Epidermal melanocyte (primary cell): ENCODE measurements at regions not wholly inside any gene's neighbourhood (a gene's known extent, or its start where the extent isn't known, plus 50 kb on each side); places are given as distances from the start of the nearest gene placed in this dataset.
"Not testable (repeated sequence)": the region's sequence is repeated elsewhere in the genome, so short reads cannot be mapped to it uniquely, and the experiment has no call there.

ENCODE experiments used
- DNase-seq: peaks from one replicate; pipeline ENCODE4 v3.0.0; 2011; ENCODE audit warnings: low spot score; ENCODE audit not compliant: insufficient read length

DNA sequence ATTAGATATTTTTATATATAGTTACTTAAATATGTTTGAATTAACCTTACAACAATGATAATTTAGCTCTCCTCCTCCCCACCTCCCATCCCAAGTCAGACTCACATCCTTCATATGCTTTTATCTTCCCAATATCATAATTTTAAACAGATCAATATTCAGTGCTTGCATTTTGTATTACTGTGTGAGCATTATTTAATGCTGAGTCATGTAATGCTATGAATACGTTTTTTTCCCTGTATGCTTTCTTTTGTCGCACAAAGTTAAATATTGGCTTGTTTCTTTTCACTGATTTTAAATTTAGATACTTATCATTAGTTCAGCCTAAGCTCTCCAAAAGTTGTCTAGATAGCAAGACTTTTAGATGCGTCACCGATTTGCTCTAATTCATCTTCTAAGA lies 471.6 kb upstream of the SGO1 start:
- no peak for DNase-seq

DNA sequence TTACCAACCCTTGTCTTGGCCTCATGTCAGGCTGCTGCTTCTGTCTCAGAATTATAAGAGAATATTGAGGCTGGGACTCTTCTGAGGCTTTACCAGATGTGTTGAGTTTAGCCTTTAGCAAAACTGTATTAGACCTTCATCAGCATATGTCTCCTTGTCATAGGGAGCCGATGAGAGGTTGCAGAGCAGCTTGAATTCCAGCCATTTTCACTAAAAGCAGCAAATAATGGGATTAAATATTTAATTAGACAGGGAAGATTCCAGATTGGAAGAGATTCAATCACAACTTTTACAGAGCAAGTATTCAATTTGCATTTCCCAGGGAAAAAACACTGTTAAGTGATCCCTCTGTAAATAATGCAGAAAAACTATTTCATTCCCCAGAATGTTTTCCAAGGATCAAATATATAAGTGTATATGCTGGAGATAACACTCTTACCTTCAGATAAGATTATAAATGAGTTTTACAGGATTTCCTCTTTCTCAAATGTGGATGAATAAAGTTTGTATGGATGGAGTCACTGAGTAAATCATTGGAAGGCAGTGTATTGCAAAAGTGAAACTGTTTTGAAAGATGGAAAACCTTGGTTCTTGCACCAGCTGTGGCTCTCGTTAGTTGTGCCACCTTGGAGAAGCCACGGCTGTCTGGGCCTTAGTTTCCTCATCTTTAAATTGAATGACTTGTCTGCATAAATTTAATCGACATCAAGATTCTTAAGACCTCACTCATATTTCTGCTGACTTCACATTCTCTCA lies 466.4 kb upstream of the SGO1 start:
- DNase-seq = no peak

DNA sequence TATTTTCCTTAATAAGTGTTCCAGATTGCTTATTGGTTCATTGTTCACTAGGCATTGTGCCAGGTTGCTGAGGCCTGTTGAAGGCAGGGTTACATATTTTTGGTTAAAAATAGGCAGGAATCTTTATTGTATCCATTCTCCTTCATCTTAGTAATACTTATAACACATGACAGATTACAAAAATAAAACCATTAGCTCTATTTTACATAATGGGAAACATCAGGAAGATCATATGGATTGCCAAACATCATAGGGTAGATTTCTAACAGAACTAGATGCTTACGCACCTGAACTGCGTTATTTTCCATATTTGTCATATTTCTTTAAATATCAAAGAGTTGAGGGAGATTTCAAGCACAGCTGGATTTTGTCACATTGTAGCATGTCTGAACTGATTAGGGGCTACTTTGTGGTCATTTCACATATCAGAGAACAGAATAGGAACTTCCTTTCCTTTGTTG lies 462.9 kb upstream of the SGO1 start:
- no peak for DNase-seq

DNA sequence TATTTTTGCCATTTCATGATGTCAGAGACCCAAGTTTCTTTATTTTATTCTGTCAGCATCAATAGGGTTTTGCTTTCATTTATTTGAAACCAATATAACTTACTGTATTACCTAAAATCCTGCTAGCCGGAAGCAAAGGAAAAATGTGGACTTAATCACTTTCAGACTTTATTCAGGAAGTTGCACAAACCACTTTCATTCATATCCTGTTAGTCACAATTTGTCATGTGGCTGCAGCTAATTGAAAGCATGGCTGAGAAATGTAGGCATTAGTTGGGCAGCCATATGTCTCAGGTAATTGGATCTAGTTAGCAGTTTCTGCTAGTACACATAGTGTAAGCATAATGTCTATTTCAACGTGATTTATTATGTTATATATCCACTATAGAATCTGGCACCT lies 462.3 kb upstream of the SGO1 start:
- peak; percentile 26 for DNase-seq

DNA sequence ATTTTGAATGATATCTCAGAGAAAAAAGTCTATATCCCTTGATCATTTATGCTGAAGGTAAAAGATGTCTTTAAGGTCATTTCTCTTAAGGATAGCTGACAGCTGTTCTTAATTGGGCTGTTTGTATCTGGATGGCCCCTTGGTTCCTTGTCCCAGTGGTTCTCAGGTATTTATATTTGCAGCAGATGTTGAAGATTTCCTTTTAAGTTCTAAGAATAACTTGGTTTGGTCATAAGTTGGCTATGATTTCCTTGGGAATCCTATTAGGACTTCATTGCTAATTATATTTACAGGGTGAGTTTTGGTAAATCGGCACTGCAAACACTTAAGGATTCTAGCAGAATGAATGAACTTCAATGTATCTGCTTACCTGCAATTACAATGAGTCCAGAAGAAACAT lies 460.4 kb upstream of the SGO1 start:
- DNase-seq = no peak

DNA sequence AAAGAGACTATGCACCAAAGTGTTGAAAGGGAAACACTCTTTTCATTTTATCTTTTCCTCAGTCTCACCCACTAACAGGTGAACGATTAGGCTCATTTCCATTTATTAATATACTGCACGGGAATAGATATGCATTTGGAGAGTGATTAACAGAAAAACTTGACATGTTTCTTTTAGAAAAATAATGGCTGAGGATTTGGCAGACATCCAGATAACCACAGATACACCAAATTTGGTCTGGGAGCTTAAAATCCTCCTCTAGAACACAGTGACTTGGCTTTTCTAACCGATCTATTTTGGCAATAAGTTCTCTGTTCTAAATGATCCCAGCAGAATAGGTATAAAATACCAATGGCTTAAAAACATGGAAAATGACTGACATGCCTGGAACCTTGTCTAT lies 459.3 kb upstream of the SGO1 start:
- no peak for DNase-seq

DNA sequence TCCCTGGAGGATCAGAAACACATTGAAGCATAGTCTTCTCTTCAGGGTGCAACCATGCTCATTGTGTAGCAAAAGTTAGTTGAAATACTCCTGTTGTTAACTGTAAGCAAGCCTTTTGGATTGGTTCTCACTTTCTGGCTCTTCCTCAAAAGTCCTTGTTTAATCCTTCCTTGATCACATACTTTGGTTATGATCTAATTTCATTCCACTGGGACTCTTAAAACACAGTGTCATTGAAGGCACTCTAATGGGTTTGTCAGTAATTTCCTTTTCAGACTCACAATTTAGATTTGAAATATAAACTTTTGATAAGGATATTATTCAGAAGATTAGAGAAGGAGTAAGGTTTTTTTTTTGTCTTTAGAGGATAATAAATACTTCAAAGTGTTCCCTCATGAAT lies 451.7 kb upstream of the SGO1 start:
- DNase-seq = no peak

DNA sequence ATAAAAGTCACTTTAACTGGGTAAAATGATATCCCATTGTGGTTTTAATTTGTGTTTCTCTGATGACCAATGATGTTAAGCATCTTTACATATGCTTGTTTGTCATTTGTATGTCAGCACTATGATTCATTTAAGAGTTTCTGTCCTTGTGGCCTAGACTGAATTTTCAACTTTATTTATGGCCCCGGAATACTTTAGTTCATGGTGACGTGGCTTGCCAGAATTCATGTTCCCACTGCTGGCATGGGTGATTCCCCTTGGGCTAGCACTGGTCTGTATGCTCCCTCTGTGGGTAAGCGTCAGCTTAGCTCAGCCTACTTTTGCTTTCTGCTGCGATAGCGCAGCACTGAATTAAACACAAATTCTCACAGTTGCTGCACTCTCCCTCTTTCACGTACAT lies 436.3 kb upstream of the SGO1 start:
- DNase-seq = no peak

DNA sequence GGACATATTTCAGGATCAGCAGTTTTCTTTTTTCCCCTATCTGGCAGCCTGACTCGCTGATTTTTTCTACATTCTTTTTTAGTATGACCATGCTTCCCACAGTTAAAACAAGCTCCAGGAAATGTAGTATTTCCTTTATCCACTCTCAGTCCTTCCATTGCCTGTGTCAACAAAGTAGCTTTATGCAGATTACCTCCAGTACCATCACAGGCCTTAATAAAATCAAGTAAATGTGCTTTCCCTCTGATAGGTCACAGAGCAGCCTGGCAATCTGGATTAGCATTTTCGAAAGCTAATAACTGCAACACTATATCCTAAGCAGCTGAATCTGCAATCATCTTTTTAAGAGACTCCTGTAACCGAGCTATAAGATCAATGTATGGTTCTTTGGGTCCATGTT lies 432.6 kb upstream of the SGO1 start:
- not testable (repeated sequence) for DNase-seq

DNA sequence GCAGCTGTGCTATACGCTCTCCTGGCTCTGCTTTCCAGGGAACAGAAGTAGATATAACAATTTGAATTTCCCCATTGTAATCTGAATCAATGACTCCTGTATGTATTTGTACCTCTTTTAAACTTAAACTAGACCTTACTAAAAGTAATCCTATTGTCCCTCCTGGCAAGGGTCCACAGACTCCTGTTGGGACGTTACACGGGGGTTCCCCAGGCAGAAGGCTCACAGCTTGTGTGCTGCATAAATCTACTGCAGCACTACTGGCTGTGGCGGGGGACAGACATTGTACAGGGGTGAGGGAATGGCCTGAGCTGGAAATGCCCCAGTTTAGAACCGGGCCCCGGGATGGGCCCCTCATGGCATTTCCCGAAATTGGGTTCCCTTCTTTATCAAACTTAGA lies 432.2 kb upstream of the SGO1 start:
- DNase-seq = not testable (repeated sequence)

DNA sequence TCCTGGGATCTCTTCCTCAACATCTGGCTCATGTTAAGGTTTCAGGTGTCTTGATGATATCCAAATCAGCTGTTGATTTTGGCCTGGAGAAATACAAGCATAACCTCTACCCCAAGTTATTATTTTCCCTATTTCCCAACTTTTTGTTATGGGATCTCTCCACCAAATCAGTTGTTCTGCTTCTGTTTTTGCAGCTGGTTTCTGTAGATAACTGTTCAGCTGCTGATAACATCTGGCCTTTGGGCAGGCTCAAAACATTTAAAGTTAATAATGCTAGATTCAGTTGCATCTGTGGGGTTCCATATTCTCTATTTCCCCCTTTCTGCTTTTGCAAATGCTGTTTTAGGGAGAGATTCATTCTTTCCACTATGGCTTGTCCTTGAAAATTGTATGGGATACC lies 430.0 kb upstream of the SGO1 start:
- not testable (repeated sequence) for DNase-seq

DNA sequence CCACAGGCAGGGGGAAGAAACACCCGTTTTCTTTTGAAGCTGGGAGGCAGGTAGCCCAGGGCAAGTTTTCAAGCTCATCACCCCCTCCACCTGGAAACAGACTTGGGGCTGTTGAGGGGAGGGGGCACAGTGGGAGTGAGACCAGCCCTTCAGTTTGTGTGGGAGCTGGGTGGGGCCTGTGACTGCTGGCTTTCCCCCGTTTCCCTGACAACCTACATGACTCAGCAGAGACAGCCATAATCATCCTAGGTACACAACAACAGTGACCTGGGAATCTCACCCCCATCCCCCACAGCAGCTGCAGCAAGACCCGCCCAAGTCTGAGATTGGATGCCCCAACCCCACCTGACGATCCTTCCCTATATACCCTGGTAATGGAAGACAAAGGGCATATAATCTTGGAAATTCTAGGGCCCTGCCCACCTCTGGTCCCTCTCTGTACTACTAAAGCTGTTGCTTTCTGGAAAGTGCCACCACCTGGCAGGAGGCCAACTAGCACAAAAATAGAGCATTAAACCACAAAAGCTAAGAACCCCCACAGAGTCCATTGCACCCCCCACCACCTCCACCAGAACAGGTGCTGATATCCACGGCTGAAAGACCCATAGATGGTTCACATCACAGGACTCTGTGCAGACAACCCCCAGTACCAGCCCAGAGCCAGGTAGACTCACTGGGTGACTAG lies 422.2 kb upstream of the SGO1 start:
- DNase-seq = no peak

DNA sequence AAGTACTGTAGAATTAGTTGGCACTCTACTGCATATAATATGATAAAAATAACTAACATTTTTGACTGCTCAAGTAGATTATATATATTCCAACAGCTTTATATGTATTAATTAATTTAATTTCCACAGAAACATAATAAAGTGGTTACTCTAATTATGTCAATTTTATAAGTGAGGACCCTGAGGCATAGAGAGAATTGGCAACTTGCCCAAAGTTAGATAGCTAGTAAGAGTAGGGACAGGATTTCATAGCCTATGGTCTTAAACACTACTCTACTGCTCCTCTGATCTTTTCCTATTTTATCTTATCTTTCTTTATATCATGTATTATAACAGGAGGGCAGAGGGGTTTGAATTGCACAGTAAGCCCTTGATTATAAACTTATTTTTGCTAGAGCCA lies 418.7 kb upstream of the SGO1 start:
- no peak for DNase-seq

DNA sequence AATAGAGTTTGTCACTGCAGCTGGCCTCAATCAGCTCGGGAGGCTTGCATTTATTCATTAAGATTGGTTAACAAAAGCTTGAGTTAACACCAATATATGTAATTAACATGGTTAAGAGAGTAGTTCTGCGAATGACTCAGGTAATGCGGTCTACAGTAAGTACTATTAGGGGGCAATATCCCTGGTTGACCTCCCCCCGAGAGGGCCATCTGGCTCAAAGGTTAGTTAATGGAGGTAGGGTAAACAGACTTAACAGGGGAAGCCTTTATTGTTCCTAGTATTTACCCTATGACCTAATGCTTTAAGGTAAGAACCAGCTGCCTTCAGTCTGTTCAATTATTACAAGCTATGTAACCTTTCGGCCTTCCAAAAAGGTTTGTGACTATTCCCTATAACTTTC lies 403.3 kb upstream of the SGO1 start:
- no peak for DNase-seq

DNA sequence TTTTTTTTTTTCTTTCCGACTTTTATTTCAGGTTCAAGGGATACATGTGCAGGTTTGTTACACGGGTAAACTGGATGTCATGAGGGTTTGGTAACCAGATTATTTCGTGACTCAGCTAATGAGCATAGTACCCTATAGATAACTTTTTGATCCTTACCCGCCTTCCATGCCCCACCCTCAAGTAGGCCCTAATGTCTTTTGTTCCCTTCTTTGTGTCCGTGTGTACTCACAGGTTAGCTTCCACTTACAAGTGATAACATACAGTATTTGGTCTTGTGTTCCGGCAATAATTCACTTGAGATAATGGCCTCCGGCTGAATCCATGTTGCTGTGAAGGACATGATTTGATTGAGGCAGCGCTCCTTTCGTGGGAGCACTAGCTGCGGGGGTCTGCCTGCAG lies 402.8 kb upstream of the SGO1 start:
- no peak for DNase-seq

DNA sequence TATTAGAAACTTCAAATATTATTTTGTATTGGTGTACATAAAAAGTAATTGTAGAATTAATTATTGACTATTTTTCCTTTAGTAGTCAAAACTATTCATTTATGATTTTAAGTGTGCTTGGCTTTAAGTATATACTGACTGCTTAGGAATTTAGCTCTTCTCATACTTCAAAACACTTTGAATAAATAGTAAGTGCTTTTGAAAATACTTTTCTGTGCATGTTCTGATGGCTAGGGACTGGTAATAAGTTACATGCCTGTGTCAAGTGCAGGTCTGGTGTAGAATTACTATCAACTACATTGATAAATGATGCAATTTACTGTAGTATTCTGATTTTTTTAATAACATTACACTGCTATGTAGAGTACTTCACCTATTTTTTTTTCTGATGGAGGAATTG lies 397.6 kb upstream of the SGO1 start:
- no peak for DNase-seq

DNA sequence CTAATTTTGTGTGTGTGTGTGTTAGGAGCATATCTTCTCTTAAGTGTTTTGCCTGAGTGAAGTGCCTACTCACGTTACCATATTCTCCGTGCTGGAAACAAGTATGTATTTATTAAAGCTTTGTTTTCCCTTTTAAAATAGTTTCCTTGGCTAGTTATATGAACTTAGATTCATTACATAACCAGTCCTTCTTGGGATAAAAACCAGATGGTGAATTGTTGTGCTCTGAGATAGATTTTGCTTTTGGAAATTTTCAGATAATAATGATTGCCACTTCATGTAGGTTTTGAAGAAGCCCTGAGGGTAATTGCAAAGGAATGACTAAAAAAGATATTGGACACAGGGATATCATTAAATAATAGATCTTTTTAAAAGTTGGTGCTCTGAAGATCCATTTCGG lies 390.2 kb upstream of the SGO1 start:
- DNase-seq = no peak

DNA sequence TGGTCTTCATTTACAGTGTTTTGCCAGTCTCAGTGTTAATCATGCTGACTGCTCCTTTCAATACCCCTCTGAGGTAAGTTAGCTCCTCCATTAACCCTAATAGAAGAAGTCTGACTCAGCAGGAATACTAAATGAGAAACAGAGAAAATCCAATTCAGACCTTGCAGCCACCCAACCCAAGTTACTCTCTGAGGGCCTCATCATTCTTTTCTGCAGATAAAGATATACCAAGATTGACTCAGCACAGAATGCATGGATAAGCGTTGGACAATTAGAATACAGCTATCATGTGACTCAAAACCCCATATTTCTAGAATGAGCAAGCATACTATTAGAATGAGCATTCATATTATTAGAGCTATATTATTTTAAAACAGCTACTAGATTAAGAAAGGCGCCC lies 389.1 kb upstream of the SGO1 start:
- DNase-seq = no peak

DNA sequence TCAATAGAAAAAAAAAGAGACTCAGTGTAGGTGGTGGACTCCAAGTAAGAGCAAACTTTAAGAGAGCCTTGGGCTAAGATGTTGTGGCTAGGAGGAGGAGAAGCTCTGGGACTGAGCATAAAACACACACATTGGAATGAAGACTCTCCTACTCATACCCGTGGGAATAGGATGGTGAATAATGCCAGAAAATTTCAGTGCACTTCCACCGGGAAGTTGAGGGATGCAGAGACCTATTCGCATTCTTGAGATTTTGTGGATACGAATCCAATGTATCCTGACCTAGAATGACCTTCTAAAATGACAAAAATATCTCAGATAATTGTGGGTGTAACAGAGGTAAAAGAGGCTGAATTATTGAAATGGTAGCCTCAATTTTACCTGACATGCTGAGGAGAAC lies 388.7 kb upstream of the SGO1 start:
- DNase-seq = no peak

DNA sequence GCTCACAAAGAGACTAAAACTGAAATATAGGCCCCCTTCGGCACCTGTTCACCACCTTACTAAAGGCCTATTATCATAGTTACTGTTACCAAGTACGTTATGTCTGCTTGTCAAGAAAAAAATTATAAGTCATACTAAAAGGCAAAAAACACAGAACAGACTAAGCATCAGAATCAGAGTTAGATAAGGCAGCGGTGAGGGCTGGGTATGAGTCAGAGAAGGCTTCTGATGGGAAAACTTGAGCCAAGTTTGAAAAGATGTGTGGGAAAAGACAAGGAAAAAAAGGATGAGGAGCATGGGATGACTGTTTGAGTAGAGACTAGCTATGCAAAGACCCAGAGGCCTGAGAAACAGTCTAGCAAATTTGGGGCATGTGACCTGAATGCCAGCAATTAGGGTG lies 387.2 kb upstream of the SGO1 start:
- no peak for DNase-seq

DNA sequence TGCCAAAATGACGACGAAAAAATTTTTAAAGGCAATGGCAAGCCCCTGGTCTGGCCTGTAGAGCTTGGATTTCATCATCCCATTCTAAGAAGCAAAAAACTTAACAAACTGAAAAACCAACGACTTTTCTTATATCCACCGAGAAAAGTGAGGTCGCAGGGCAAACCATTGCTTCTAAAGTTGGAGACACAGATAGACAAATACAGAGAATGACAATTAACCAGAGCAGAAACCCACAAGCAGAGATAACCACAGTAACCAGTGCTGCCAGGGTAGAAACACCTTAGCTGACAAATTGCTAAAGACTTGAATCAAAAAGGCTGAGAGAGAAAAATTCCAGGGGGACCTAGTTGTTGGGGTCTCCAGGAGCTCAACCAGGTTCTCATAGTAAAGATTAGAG lies 386.5 kb upstream of the SGO1 start:
- DNase-seq = no peak

DNA sequence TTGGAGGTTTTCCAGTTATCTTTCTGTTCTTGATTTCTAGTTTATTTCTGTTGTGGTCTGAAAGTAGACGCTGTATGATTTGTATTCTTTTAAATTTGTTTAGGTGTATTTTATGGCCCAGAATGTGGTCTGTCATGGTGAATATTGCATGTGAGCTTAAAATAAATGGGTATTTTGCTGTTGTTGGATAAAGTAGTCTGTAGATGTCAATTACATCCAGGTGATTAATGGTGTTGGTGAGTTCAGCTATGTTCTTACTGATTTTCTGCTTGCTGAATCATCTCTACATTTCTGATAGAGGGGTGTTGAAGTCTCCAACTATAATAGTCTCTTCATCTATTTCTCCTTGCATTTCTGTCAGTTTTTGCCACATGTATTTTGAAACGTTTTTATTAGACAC lies 383.3 kb upstream of the SGO1 start:
- no peak for DNase-seq

DNA sequence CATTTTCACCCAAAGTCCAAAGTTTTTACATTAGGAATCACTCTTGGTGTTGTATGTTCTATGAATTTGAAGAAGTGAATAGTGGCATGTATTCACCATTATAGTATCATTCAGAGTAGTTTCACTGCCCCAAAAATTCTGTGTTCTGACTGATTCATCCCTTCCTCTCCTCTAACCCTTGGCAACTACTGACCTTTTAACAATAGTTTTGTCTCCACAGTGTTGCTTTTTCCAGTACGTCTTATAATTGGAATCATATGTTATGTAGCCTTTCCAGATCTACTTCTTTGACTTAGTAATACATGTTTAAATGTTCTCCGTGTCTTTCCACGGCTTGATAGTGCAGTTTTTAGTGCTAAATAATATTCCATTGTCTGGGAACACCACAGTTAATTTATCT lies 379.0 kb upstream of the SGO1 start:
- DNase-seq = no peak
